Hypothalamus (tissue), 51 donors: ENCODE measurements at regions not wholly inside any gene's neighbourhood (a gene's known extent, or its start where the extent isn't known, plus 50 kb on each side); places are given as distances from the start of the nearest gene placed in this dataset.

Experiments used
- DNase-seq, 51 donors: peaks; one replicate each; lab custom pipeline; 2025; lab: John Stamatoyannopoulos, UW

DNA sequence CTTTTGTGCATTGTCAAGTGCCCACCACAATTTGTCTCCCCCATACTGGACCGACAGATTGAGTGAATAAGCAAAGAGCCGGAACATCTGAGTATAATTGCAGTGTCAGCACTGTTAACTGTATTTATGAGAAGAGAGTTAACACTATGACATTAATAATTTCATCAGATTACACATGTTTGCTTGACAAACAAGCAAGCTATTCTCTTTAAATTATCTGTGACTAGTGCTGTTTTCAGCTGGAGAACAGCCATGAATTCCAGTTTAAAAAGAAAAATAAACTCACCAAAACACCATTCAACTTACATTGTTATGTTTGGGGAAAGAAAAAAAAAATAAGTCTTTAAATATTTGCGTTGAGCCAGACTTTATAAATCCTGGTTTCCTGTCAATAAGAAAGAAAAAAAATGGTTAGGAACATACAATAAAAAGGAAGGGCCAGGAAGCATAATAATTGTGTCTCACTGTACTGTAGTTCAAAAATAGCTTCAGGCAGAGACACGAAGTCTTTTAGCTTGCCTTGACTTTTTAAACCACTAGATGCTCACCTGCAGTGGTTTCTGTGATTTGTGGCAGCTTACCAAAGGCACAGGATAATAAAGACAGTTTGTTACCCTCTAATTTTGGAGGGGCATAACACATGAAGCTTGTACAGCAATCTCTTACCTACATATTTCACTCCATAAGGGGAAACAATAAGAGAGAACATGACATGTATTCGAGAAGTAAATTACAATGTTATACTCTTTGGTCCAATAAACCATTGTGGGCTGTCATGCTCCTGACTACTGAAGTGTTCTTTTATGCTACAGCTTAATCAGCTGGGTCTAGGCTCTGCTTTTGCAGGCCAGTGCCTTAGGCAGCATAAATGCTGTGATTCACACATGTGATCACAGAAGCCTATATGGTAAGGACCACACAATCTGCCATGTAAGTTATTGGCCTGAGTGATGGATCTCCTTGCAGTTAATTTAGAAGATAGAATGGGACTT, 302.0 kb upstream of the ADGRL2 start:
- no peak for DNase-seq

DNA sequence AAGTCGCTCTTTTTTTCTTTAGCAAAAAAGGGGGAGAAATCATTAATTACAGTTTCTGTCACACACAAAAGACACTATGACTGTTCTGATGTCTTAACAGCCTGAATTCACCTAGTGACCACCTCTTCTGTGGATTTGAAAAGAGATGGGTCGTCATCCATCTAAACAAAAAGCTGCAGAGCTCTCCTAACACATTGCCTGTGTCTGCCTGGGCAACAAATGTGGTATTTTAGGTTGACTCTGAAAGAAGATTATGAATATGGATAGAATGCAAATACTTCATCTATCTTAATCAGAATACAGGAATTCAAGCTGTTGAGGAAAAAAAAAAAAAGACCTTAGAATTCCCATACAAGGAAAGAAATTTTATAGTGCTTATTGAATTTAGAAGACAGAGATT, 304.4 kb upstream of the ADGRL2 start:
- DNase-seq: no peak

DNA sequence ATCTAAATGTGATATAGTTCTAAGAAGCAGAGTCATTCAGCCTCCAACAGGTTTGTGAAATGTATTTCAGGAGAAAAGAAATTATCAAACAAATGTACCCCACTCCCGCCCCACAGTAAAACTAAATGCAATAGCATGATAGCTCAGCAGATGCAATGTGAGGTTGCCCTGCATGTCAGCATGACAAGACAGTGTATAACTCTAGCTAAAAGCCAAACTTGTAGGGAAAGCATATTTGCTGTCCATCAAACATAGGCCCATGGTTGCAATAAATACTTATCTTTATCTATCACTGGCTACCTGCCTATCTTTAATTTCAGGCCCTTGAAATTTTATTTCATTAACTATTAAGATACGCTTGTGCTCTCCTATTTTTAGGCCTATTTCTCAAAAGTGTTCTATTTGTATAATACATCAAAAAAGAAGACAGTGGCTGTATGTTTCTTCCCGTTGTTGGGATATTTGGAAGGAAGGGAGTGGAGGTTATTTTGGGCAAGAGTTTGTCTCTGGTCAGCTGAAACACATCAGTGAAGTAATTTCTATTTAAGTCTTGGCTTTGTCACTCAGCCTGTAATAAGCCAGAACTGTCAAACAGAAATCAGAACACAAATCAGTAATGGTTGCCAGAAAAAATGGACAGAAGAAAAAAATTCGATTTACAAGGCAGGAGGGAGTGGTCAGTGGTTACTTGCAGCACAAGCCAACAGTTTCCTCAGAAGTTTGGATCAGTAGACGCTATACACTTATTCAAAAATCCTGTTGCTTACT, 307.4 kb upstream of the ADGRL2 start:
- DNase-seq: no peak

DNA sequence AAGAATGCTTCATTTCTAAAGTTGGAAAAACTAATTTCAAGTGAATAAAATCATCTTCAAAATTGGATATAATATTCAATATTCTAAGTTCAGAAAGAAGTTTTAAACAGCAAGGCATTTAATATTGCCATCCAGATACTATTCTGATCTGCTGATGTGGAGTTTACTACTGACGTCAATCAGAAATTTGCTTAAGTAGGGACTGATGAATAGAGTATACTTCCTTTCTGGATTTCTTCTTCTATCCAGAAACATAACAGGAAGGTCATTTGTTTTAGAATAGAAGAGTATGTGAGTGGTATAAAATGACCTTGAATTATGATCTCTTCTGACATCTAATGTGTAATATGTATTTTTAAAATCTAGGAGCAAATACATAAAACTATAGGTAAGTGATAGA, 308.1 kb upstream of the ADGRL2 start:
- no peak for DNase-seq

DNA sequence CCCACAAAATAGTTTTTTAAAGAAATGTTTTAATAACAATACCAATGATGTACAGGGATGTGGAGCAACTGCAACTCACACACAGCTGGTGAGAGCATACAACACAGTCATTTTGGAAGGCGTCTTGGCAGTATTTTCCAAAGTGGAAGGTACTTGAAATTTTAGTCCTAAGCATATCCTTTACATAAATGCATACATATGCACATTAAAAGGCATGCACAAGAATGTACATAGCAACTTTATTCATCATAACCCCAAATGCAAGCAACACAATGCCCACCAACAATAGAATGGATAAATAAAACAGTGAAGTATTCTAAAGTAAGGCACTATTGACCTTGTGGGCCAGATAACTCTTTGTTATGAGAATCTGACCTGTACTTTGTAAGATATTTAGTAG, 310.1 kb upstream of the ADGRL2 start:
- DNase-seq: no peak

DNA sequence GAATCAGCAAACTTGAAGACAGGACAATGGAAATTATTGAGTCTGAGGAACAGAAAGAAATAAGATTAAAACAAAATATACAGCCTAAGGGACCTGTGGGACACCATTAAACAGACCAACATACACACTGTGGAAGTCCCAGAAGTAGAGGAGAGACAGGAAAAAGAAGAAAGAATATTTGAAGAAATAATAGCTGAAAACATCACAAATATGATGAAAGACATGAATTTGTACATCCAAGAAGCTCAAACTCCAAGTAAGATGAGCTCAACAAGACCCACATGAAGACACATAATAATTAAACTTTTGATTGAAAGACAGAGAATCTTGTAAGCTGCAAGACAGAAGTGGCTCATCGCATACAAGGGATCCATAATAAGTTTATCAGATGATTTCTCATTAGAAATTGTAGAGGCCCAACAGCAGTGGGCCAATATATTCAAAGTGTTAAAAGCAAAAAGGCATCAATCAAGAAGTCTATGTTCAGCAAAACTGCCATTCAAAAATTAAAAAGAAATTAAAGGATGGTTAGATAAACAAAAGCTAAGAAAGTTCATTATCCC, 311.3 kb upstream of the ADGRL2 start:
- DNase-seq: no peak

DNA sequence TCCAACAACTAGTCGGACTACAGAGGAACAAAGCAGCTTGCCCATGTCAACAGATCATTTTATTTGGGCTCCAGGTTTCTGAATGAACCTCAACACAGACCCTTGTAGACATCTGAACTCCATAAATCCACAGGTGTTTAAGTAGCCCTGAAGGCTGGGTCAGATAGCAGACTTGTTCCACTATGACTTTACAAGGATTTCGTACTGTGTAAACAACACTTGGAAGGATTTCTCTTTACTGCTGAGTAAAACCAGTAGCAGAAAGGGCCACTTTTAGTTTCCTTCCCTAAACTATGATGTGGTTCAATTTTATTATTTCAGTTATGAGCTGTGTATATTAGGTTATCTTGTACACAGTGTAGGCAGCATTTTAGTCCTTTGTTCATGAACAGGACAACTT, 316.4 kb upstream of the ADGRL2 start:
- DNase-seq: no peak

DNA sequence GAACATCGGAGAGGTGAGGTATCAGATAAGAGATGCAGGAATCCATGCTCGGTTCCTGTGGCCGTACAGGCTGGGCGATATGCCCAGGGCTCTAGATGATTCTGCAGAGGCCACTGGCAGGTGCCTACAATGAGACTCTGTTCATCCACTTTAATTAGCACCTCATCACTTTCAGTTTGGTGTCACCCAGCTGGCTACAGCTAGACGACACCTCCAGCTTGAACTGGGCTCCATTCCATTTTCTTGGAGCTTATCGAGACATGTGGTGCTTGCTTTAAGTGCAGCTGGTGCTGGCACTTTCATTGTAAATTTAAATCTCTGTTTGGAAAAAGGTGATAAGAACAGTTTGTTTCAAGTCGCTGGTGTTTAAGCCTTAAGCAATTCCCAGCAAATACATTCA, 322.5 kb upstream of the ADGRL2 start:
- DNase-seq: peak in 1 of 51 donors; percentile 0

DNA sequence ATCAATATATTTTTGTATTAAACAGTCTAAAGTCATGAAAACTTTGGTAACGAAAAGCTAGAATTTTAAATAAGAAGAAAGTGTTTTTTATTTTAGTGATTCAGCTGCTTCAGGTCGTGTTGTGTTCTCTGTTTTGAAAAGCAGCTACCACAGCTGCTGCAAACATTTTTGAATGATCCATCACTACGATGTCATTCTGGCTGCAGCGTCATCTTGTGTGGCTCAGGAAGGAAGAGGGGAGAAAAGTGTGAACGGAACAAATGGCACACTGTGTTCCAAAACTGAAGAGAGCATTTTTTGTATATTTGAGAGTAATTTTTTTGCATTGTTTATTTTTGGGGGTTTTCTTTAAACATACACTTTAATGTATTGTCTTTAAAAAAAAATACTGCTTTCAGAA, 323.0 kb upstream of the ADGRL2 start:
- no peak for DNase-seq

DNA sequence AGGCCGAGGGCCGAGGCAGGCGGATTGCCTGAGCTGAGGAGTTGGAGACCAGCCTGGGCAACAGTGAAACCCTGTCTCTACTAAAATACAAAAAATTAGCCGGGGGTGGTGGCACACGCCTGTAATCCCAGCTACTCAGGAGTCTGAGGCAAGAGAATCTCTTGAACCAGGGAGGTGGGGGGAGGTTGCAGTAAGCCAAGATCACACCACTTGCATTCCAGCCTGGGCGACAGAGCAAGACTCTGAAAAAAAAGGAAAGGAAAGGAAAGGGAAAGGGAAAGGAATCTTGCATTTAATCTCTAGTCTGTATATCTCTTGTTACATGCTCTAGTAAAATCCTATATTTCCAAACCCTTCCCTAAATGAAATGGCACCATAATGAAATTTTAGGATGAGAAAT, 328.3 kb upstream of the ADGRL2 start:
- no peak for DNase-seq

DNA sequence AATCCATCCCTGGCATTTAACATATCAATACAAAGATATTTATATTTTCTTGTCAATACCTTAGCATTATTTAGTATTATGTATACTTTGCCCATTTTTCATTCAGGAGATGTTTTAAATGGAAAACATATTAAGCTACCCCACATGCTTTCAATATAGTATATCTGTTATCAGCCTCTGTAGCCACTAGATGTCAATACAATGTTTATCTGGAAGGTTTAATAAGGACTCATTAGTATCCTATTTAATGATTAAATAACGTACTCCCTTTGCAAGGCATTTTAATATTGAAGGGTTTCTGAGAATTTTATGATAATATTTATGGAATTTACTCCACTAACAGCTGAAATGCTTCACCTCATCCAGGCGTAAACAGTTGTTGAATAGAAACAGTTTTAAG, 329.5 kb upstream of the ADGRL2 start:
- DNase-seq: no peak

DNA sequence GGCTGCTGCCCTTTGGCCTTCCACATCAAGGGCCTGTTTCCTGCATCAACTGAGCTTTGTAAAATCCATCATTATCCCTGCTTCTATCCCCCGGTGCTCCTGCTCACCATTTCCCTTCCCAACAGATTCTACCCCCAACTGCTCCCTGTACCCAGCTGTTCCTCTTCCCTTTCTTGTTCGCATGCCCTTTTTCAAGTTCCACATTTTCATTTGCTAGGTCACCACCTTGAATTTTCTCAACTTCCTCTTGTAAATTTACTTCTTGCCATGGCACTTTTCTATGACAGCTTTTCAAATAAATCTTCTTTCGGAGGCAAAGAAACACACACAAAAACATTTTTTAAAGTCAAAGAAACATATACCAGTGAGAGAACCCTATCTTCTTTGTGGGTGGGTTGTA, 330.5 kb upstream of the ADGRL2 start:
- DNase-seq: no peak

DNA sequence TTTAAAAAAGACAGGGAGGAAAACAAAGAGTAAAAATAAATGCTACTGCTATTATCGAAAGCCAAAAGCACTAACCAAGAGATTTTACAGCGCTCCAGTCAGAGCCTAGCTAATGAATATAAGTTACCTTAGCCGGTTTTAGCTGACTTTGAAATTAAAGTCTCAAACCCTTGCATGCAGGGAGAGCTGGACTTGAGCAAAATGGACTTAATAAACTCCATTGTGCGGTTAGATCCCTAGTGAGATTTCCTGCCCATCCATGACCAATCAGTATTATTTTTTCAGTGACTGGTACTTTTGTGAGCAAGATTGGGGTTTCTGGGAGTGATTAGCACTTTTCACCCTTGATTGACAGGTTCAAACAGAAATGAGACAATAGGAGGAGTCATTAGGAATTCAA, 333.4 kb upstream of the ADGRL2 start:
- DNase-seq: no peak

DNA sequence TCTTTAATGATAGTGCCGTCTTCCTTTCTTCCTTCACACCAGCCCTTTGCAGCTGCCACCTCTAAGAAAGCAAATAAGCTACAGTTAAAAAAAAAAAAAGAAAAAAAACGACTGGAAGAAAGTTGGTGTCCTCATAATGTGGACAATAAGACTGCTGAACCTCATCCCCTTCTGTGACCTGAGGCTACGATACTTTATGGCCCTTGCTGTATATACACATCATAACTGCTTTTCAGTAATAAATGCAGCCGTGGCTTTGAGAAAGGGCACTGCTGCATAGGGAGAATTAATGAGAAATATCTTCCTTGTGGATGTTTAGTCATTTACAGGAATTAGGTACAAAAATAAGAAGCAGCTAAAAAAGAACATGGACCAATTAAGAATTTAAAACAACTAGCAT, 333.8 kb upstream of the ADGRL2 start:
- no peak for DNase-seq

DNA sequence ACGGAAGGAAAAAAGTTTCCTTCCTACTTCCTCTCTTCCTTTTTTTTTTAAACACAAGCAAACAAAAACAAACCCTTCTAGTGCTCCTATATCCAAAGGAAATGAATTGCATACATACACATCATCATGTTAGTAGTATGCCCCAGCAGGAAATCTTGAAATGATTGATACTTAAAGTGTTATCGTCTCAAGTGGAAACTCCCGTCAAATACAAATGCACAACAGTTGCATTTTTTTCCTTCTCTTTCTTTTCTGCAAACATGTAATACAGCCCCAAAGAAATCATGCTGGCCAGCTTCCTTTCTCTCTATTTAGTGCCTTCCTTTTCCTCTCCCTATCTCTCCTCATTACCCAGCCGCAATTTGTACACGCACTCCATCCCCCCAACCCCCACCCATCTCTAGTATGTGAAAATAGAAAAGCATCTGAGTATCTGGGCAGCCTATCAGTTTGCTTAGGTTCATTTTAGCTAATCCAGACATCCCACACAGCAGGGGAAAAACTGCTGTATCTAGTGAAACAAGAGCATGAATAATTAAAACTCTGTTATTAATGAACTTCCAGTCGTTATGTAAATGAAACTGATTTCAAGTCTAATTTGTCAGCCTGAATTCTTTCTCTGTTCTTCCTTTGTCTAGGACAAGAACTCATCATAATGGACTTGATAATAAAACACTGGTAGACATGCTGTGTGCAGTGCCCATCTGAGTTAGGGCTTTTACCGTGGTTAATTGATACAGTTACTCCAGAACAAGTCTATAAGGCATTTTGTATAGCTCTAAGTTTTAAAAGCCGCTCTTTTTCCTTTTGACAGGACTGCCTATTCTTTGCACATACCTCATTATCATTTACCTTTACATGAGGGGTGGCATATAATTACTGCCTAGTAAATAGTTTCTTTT, 336.5 kb upstream of the ADGRL2 start:
- DNase-seq: no peak

DNA sequence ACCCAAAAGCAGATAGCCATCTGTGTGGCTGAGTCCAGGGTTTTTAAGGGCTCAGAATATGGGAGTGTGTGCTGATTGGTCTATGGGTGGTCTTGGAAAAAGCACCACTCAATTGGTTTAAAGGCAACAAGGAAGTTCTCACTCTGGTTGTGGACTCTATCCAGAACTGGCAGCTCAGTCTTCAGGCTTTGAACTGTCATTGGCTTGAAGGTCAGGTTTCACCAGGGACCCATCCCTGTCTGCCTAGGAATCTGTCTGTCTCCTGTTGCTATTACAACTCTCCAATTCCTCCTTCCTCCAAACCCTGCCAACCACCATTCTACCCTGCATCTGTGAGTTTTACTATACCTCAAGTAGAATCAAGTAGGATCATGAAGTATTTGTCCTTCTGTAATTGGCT, 341.7 kb upstream of the ADGRL2 start:
- no peak for DNase-seq

DNA sequence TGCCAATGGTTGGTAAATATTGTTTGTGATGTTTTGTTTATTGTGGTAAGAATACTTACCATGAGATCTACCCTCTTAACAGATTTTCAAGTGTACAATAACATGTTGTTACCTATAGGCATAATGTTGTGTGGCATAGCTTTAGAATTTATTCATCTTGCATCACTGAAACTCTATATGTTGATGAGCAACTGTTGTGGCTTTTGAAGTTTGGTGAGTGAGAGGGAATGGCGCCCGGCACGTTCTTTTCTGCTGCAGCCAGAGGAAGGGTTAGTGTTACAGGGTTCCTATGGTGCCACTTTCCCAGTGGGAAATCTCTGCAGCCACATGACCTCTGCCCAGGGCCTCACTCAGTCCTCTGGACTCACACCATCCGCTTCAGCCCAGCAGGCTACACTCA, 342.5 kb upstream of the ADGRL2 start:
- DNase-seq: no peak

DNA sequence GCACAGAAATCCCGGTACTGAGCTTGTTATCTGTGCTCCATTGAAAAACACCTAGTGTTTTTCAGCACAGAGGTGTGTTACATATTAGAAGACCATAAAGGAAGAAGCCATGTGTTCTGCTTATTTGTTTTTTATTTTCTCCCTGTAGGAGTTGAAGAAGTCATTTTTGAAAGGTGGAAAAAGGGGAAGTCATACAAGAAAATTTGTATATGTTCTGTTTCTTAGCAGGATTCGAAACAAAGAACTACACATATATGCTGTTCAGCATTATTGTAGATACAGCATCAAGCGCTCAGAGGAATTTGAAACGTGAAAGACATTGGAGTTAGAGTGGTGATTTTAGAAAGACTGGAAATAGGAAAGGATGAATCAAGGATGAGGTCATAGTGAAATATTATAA, 345.3 kb upstream of the ADGRL2 start:
- no peak for DNase-seq

DNA sequence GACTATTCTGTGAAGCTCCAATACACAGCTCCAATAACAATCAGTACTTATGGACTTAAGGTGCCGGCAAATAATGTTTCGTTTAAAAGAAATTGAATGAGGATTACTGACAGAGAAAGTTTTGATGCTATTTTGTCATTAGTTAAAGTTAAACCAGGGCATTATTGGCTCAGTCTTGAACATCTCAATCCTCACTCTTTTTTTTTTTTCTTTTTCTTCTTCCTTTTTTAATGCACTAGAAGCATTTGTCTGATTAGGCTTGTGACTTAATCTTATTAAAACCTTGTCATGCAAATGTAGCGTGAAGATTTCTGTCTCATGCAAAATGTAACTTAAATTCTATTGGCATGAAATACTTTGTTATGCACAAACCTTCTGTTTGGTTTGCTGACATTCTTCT, 346.8 kb upstream of the ADGRL2 start:
- no peak for DNase-seq

DNA sequence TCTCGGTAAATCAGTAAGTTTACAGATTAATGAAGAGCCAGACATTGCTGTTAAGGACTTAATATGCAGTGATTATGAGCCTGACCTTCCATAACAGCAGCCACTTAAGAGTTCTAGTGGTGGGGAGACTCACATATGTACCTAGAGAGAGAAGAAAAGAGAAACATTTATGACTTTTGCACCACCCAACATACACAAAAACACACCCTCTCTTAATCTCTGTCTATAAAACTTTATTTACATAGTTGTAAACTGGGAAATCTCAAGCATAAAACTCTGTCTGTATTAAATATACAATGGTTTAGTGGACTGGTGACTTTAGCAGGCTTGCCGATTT, 347.4 kb upstream of the ADGRL2 start:
- DNase-seq: no peak
